ENCODE measurements at regions not wholly inside any gene's neighbourhood (a gene's known extent, or its start where the extent isn't known, plus 50 kb on each side); places are given as distances from the start of the nearest gene placed in this dataset.
"Not testable (repeated sequence)": the region's sequence is repeated elsewhere in the genome, so short reads cannot be mapped to it uniquely, and the experiment has no call there.

GRCh38 chr15:62513893-62514292 is 348.8 kb upstream of the C2CD4B start:
- DNase-seq = no peak

GRCh38 chr15:62515696-62516395 is 350.8 kb upstream of the C2CD4B start:
- no peak for DNase-seq

GRCh38 chr15:62517541-62517940 is 352.5 kb upstream of the C2CD4B start:
- no peak for DNase-seq

- DNase-seq = not testable (repeated sequence)
Measured at GRCh38 chr15:62518666-62519065, 353.6 kb upstream of the C2CD4B start.

GRCh38 chr15:62519900-62520299 is 354.8 kb upstream of the C2CD4B start:
- no peak for DNase-seq

- no peak for DNase-seq
Measured at GRCh38 chr15:62520887-62521286, 355.8 kb upstream of the C2CD4B start.

- DNase-seq = no peak
Measured at GRCh38 chr15:62521396-62521795, 356.3 kb upstream of the C2CD4B start.

GRCh38 chr15:62524848-62525247 is 359.8 kb upstream of the C2CD4B start:
- DNase-seq = no peak

- DNase-seq = no peak
Measured at GRCh38 chr15:62527387-62527786, 362.3 kb upstream of the C2CD4B start.

- no peak for DNase-seq
Measured at GRCh38 chr15:62528505-62528904, 363.4 kb upstream of the C2CD4B start.

GRCh38 chr15:62532367-62532766 is 367.3 kb upstream of the C2CD4B start:
- DNase-seq = no peak

- DNase-seq = no peak
Measured at GRCh38 chr15:62533687-62534086, 368.6 kb upstream of the C2CD4B start.

GRCh38 chr15:62534996-62535395 is 369.9 kb upstream of the C2CD4B start:
- no peak for DNase-seq

GRCh38 chr15:62539236-62539635 is 374.2 kb upstream of the C2CD4B start:
- DNase-seq = no peak

GRCh38 chr15:62541250-62541649 is 376.2 kb upstream of the C2CD4B start:
- DNase-seq = no peak

- no peak for DNase-seq
Measured at GRCh38 chr15:62541846-62542245, 376.8 kb upstream of the C2CD4B start.

GRCh38 chr15:62544446-62544845 is 379.4 kb upstream of the C2CD4B start:
- DNase-seq = no peak

GRCh38 chr15:62545467-62546227 is 380.6 kb upstream of the C2CD4B start:
- peak; percentile 15 for DNase-seq

- DNase-seq = no peak
Measured at GRCh38 chr15:62546628-62547027, 381.5 kb upstream of the C2CD4B start.

- DNase-seq = no peak
Measured at GRCh38 chr15:62547584-62547983, 382.5 kb upstream of the C2CD4B start.

- DNase-seq = no peak
Measured at GRCh38 chr15:62549345-62549970, 384.4 kb upstream of the C2CD4B start.

- DNase-seq = no peak
Measured at GRCh38 chr15:62550106-62550505, 385.0 kb upstream of the C2CD4B start.

GRCh38 chr15:62552444-62552843 is 387.4 kb upstream of the C2CD4B start:
- no peak for DNase-seq

GRCh38 chr15:62553911-62554563 is 389.0 kb upstream of the C2CD4B start:
- no peak for DNase-seq

Data from NCI-H345 (cell line).